HepG2 (cell line): ENCODE measurements at regions not wholly inside any gene's neighbourhood (a gene's known extent, or its start where the extent isn't known, plus 50 kb on each side); places are given as distances from the start of the nearest gene placed in this dataset.

ENCODE experiments used
- ATAC-seq: fragments of 200-7000 bp; cut with Tn5 transposase; 3 replicates; pipeline ENCODE4 v1.9.1; 2020; ENCODE audit warnings: mild to moderate bottlenecking, moderate library complexity
- BruUV-seq: library from RNA; stranded (reverse); fragments of 400-500 nt; replicated peaks from 2 replicates; lab custom pipeline; 2021; lab: Mats Ljungman, UMichigan
- CTCF ChIA-PET: fragments of 300-600 bp; formaldehyde crosslinking; extraction: SDS; loops from one replicate; lab custom pipeline; 2021; ENCODE audit warnings: low total read pairs, inconsistent platforms, low intra/inter-chr PET ratio; lab: Yijun Ruan, JAX
- POLR2A ChIA-PET: fragments of 350-600 bp; sonication (Branson Sonifier 250); formaldehyde crosslinking; loops from one replicate; lab custom pipeline; 2020; ENCODE audit warnings: antibody characterized with exemption, inconsistent platforms; lab: Yijun Ruan, JAX
- DNase-seq: peaks from one replicate; pipeline ENCODE4 v3.0.0-alpha.2; 2015; ENCODE audit warnings: low spot score
- FAIRE-seq: peaks from 3 replicates; lab custom pipeline; 2011; peaks lifted over from hg19 to GRCh38; lab: Jason Lieb, UNC
- H2AFZ ChIP-seq: one replicate; pipeline ENCODE4 v1.6.1; 2011; ENCODE audit warnings: low read length, inconsistent platforms
- H3K27ac ChIP-seq: fragments of 300-600 bp; 3 replicates; pipeline ENCODE4 v1.8.0; 2011; ENCODE audit warnings: mixed run types, mild to moderate bottlenecking, mixed read lengths, low read length, inconsistent platforms; ENCODE audit not compliant: insufficient read depth; ENCODE audit errors: extremely low read length
- H3K27me3 ChIP-seq, 2 experiments: fragments of 200-600 bp in 1 of 2; 2 replicates in 1 of 2; 3 replicates in 1 of 2; pipeline versions ENCODE4 v1.6.0 to v1.8.0; 2011; ENCODE audit warnings: low read length in 2 of 2, mild to moderate bottlenecking in 2 of 2, moderate library complexity in 2 of 2, inconsistent platforms in 1 of 2; ENCODE audit not compliant: insufficient read depth in 2 of 2, control insufficient read depth in 1 of 2
- H3K36me3 ChIP-seq, 2 experiments: fragments of 200-600 bp in 1 of 2; replicated peaks in 1 of 2; 2 replicates in 1 of 2; 3 replicates in 1 of 2; pipeline versions ENCODE4 v1.5.1 to v1.8.0; 2011; ENCODE audit warnings: low read length in 2 of 2, inconsistent platforms in 1 of 2; ENCODE audit not compliant: insufficient read depth in 2 of 2, control insufficient read depth in 1 of 2
- H3K4me1 ChIP-seq: 2 replicates; pipeline ENCODE4 v1.5.1; 2012; ENCODE audit warnings: low read length, inconsistent platforms; ENCODE audit not compliant: insufficient read depth
- H3K4me2 ChIP-seq: 2 replicates; pipeline ENCODE4 v1.6.0; 2011; ENCODE audit warnings: low read depth, low read length, inconsistent platforms
- H3K4me3 ChIP-seq, 3 experiments: fragments of 200-600 bp in 1 of 3; sonication (generic), shearing (Covaris generic) in 1 of 3; replicated peaks in 1 of 3; 2 replicates each; pipeline ENCODE4 v1.5.1; 2011 to 2016; ENCODE audit warnings: low read length in 3 of 3, inconsistent platforms in 2 of 3, low read depth in 2 of 3, mild to moderate bottlenecking in 2 of 3, control low read depth in 1 of 3, mixed read lengths in 1 of 3; ENCODE audit not compliant: insufficient read depth in 1 of 3
- H3K79me2 ChIP-seq: one replicate; pipeline ENCODE4 v1.6.1; 2011; ENCODE audit warnings: low read length, inconsistent platforms; ENCODE audit not compliant: insufficient read depth
- H3K9ac ChIP-seq: 2 replicates; pipeline ENCODE4 v1.6.0; 2011; ENCODE audit warnings: mild to moderate bottlenecking, low read depth, low read length, inconsistent platforms; ENCODE audit not compliant: insufficient read depth
- H3K9me3 ChIP-seq: 2 replicates; pipeline ENCODE4 v1.5.1; 2012; ENCODE audit warnings: mild to moderate bottlenecking, low read length
- H4K20me1 ChIP-seq: 2 replicates; pipeline ENCODE4 v1.6.0; 2011; ENCODE audit warnings: inconsistent platforms, mild to moderate bottlenecking, low read length, moderate library complexity; ENCODE audit not compliant: insufficient read depth
- HDAC1 ChIP-seq: sonication (generic); formaldehyde crosslinking; IDR thresholded peaks from 2 replicates; pipeline ENCODE4 v1.5.1; 2020; ENCODE audit warnings: mild to moderate bottlenecking, missing genetic modification reagents
- MAX ChIP-seq: IDR thresholded peaks from 2 replicates; pipeline ENCODE4 v1.6.1; 2012; ENCODE audit warnings: inconsistent platforms
- ZNF883 ChIP-seq: sonication (generic); formaldehyde crosslinking; IDR thresholded peaks from 2 replicates; pipeline ENCODE4 v1.5.1; 2020; ENCODE audit warnings: mild to moderate bottlenecking, missing genetic modification reagents; ENCODE audit errors: not compliant biosample characterization
- WGBS: methylation state at CpG from one replicate; pipeline ENCODE4 v1.1.6; 2017; ENCODE audit warnings: low lambda C conversion rate; 5-methylcytosine and 5-hydroxymethylcytosine counted together
- in situ Hi-C: cut with HindIII; loops from 2 replicates; pipeline ENCODE4 v1.10.0; 2017; ENCODE audit warnings: low pct_unique_long_range_greater_than_20kb; ENCODE audit not compliant: extremely low pct_ligation_motif_present
- intact Hi-C: fragments of 100-400 bp; cut with micrococcal nuclease; formaldehyde crosslinking; loops from one replicate; pipeline ENCODE4 v1.10.0; 2022; ENCODE audit not compliant: unreplicated experiment
- TF ChIP-seq, protein P1 (sequence below): sonication (generic); formaldehyde crosslinking; IDR thresholded peaks from 2 replicates; pipeline ENCODE4 v1.5.1; 2020; ENCODE audit warnings: missing genetic modification reagents, mild to moderate bottlenecking, borderline replicate concordance
- TF ChIP-seq, protein P2 (sequence below): sonication (generic); formaldehyde crosslinking; IDR thresholded peaks from 2 replicates; pipeline ENCODE4 v1.4.0; 2020; ENCODE audit warnings: low read depth, mild to moderate bottlenecking, missing genetic modification reagents
- TF ChIP-seq, protein P3 (sequence below): sonication (generic); formaldehyde crosslinking; IDR thresholded peaks from 2 replicates; pipeline ENCODE4 v1.5.1; 2020; ENCODE audit warnings: mild to moderate bottlenecking, missing genetic modification reagents, moderate library complexity
- TF ChIP-seq, protein P4 (sequence below): sonication (generic); formaldehyde crosslinking; IDR thresholded peaks from 2 replicates; pipeline ENCODE4 v1.4.0; 2020; ENCODE audit warnings: mild to moderate bottlenecking, missing genetic modification reagents

DNA sequence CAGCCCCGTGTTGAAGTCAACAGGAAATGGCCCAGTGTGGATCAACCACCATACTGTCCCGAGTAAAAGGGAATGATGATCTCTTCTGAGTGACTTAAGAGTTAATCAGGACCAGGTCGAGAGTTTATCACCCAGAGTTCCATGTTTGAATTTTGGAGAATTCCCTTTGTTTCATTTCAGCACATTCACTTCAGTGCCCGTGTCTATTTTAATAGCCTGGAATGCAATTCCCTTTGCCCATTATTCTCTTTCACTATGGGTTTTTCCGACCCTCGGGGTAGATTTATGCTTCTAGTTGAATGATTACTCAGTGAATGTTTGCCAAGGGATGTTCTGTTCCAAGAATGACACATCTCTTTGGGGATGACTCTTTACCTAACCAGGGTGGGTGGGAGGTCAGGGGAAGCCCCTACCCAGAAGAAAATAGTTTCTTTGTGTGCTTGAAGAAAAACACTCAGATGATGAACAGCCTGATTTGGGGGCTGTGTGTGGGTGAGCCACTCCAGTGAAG, 594.9 kb downstream of the INHBA start:
- CTCF ChIA-PET = no interaction called here
- TF ChIP-seq, protein P1, sequence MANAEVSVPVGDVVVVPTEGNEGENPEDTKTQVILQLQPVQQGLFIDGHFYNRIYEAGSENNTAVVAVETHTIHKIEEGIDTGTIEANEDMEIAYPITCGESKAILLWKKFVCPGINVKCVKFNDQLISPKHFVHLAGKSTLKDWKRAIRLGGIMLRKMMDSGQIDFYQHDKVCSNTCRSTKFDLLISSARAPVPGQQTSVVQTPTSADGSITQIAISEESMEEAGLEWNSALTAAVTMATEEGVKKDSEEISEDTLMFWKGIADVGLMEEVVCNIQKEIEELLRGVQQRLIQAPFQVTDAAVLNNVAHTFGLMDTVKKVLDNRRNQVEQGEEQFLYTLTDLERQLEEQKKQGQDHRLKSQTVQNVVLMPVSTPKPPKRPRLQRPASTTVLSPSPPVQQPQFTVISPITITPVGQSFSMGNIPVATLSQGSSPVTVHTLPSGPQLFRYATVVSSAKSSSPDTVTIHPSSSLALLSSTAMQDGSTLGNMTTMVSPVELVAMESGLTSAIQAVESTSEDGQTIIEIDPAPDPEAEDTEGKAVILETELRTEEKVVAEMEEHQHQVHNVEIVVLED (CRISPR knock-in tag) = no peak
- TF ChIP-seq, protein P2, sequence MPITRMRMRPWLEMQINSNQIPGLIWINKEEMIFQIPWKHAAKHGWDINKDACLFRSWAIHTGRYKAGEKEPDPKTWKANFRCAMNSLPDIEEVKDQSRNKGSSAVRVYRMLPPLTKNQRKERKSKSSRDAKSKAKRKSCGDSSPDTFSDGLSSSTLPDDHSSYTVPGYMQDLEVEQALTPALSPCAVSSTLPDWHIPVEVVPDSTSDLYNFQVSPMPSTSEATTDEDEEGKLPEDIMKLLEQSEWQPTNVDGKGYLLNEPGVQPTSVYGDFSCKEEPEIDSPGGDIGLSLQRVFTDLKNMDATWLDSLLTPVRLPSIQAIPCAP (CRISPR knock-in tag) = no peak
- TF ChIP-seq ZNF883 (no peak), HDAC1 (CRISPR knock-in tag) (no peak), MAX (no peak)
- TF ChIP-seq, protein P3, sequence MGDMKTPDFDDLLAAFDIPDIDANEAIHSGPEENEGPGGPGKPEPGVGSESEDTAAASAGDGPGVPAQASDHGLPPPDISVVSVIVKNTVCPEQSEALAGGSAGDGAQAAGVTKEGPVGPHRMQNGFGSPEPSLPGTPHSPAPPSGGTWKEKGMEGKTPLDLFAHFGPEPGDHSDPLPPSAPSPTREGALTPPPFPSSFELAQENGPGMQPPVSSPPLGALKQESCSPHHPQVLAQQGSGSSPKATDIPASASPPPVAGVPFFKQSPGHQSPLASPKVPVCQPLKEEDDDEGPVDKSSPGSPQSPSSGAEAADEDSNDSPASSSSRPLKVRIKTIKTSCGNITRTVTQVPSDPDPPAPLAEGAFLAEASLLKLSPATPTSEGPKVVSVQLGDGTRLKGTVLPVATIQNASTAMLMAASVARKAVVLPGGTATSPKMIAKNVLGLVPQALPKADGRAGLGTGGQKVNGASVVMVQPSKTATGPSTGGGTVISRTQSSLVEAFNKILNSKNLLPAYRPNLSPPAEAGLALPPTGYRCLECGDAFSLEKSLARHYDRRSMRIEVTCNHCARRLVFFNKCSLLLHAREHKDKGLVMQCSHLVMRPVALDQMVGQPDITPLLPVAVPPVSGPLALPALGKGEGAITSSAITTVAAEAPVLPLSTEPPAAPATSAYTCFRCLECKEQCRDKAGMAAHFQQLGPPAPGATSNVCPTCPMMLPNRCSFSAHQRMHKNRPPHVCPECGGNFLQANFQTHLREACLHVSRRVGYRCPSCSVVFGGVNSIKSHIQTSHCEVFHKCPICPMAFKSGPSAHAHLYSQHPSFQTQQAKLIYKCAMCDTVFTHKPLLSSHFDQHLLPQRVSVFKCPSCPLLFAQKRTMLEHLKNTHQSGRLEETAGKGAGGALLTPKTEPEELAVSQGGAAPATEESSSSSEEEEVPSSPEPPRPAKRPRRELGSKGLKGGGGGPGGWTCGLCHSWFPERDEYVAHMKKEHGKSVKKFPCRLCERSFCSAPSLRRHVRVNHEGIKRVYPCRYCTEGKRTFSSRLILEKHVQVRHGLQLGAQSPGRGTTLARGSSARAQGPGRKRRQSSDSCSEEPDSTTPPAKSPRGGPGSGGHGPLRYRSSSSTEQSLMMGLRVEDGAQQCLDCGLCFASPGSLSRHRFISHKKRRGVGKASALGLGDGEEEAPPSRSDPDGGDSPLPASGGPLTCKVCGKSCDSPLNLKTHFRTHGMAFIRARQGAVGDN (CRISPR knock-in tag) = no peak
- TF ChIP-seq, protein P4, sequence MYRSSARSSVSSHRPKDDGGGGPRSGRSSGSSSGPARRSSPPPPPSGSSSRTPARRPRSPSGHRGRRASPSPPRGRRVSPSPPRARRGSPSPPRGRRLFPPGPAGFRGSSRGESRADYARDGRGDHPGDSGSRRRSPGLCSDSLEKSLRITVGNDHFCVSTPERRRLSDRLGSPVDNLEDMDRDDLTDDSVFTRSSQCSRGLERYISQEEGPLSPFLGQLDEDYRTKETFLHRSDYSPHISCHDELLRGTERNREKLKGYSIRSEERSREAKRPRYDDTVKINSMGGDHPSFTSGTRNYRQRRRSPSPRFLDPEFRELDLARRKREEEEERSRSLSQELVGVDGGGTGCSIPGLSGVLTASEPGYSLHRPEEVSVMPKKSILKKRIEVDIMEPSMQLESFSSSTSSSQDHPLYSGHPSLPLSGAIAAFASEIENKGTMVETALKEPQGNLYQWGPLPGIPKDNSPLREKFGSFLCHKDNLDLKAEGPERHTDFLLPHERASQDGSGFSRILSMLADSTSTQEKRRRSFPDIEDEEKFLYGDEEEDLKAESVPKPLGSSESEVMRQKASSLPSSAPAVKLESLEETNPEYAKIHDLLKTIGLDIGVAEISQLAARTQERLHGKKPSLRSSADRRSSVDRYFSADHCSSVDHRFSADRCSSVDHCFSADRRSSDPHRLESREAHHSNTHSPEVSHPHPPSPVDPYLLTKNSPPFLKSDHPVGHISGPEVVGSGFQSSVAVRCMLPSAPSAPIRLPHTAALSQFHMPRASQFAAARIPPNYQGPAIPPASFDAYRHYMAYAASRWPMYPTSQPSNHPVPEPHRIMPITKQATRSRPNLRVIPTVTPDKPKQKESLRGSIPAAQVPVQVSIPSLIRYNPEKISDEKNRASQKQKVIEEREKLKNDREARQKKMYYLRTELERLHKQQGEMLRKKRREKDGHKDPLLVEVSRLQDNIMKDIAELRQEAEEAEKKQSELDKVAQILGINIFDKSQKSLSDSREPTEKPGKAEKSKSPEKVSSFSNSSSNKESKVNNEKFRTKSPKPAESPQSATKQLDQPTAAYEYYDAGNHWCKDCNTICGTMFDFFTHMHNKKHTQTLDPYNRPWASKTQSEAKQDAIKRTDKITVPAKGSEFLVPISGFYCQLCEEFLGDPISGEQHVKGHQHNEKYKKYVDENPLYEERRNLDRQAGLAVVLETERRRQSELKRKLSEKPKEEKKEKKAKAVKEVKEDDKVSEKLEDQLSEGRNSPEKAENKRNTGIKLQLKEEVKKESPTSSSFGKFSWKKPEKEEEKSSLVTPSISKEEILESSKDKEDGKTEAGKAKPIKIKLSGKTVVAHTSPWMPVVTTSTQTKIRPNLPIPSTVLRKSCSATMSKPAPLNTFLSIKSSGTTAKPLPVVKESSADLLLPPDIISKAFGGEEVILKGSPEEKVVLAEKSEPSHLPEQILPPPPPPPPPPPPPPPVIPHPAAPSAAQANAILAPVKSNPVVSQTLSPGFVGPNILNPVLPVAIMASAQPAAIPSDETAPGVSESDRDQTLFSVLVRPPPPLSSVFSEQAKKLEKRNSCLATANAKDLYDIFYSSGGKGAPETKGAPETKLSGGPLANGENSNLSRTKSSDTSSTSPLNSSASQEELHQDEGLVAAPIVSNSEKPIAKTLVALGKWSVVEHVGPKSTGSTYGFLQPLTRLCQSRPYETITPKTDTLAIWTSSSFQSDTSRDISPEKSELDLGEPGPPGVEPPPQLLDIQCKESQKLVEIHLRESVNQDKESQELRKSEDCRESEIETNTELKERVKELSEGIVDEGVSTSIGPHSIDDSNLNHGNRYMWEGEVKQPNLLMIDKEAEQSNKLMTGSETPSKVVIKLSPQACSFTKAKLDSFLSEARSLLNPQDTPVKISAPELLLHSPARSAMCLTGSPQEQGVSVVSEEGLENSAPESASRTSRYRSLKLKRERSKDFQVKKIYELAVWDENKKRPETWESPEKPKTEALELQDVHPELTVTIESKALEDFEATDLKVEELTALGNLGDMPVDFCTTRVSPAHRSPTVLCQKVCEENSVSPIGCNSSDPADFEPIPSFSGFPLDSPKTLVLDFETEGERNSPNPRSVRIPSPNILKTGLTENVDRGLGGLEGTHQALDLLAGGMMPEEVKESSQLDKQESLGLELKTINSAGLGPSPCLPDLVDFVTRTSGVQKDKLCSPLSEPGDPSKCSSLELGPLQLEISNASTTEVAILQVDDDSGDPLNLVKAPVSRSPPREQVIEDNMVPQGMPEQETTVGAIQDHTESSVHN = no peak
- DNase-seq (peak; percentile 3), ATAC-seq (no peak), FAIRE-seq (no peak)
- Histone ChIP-seq H3K27ac (no peak overlapping the region), H3K4me1 (no peaks in the 10 kb centered on the region), H3K27me3 (no peaks in the 10 kb centered on the region; a peak in 1 of 5 replicates), H3K79me2 (no peaks in the 10 kb centered on the region), H3K9ac (no peak overlapping the region), H3K36me3 (no peaks in the 10 kb centered on the region), H3K4me2 (no peak overlapping the region), H2AFZ (no peak overlapping the region), H3K9me3 (no peaks in the 10 kb centered on the region), H3K4me3 (no peak overlapping the region), H4K20me1 (no peaks in the 10 kb centered on the region)
- intact Hi-C loops (no loop called here), in situ Hi-C loops (no loop called here)
- POLR2A ChIA-PET = no interaction called here
- WGBS = 2% methylated on average over 6 of the region's 6 CpGs
- BruUV-seq = no TSS peak
